ENCODE measurements at regions not wholly inside any gene's neighbourhood (a gene's known extent, or its start where the extent isn't known, plus 50 kb on each side); places are given as distances from the start of the nearest gene placed in this dataset.

DNA sequence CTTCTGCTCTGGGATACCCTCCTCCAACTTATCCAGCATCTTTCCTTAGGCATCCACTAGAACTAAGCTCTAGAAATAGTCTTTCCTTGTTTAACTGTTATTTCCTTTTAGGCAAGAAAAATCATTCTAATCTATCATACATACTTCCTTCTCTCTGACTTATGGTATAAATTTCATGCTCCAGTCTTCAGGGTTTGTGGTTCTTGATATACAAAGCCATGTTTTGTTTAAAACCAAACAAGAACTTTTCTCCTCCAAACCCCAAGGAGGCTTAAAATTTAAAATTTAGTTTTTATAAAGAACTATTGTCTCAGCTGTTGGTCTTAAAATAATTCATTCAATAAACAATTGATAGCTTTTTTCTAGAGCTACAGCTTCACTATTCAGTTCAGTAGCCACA lies 77.2 kb downstream of the CD164 start:
- TF ChIP-seq CTCF (IDR thresholded peaks at IDR 0.05; ENCODE audit: insufficient read depth, low read depth, low read length) = no peak
- DNase-seq (ENCODE audit: low read depth) = no peak

DNA sequence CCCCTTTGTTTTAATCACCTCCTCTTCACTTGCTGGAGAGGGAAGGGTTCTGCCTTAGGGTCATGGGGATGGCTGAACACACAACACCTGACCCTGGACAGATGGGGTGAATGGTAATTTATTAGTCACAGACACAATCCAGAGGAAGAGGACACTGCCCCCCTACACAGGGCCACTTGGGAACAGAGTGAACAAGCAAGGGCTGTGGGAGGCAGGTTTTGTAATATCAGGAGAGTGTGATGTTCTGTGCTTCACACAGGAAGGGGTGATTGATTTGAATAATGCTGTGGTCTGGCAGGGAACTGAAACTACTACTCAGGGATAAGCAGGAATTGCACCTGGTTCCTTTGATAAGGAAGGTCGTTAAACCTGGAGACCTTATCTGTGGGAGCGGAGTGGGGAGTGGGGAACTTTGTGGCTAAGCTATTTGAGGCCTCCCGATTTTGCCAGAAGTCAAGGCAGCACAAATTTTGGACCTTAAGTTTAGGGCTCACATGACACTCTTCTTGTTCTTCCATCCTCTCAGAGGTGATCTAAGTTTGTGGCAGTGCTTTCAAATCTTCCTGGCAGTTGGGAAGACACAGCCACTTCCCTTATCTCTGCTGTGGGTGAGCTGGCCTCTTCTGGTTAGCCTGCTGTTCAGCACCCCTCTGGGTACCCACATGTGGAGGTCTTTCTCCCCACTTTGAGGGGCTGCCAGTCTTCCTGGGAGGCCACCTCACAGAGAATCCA lies 77.8 kb downstream of the CD164 start:
- peak; percentile 23 for DNase-seq (ENCODE audit: low read depth)
- TF ChIP-seq CTCF (IDR thresholded peaks at IDR 0.05; ENCODE audit: insufficient read depth, low read depth, low read length) = no peak
- H3K4me3 ChIP-seq (ENCODE audit: low read depth, low read length) = no peak overlapping the region

More for the DNA sequence above, 77.2 kb downstream of the CD164 start:
- H3K4me3 ChIP-seq (ENCODE audit: low read depth, low read length) = no peak overlapping the region

- no peak overlapping the region for H3K4me3 ChIP-seq (ENCODE audit: low read depth, low read length)
- peak; percentile 16 for DNase-seq (ENCODE audit: low read depth)
- no peak for TF ChIP-seq CTCF (IDR thresholded peaks at IDR 0.05; ENCODE audit: insufficient read depth, low read depth, low read length)
Observed at GRCh38 chr6:109303640-109304283, 78.5 kb downstream of the CD164 start.

DNA sequence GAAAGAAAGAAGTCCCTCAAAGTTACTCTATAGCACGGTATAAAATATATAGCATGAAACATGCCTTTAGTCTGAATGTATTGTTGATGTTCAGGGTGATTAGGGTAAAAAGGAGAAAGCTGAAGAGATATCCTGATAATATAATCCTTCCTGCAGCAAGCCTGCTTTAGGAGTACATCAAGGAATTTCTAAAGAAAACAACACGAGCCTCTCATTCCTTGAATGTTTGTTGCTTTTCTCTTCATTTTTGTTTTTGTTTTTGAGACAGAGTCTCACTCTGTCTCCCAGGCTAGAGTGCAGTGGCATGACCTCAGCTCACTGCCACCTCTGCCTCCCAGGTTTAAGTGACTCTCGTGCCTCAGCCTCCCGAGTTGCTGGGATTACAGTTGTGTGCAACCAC lies 79.1 kb downstream of the CD164 start:
- TF ChIP-seq CTCF (IDR thresholded peaks at IDR 0.05; ENCODE audit: insufficient read depth, low read depth, low read length) = no peak
- H3K4me3 ChIP-seq (ENCODE audit: low read depth, low read length) = no peak overlapping the region
- no peak for DNase-seq (ENCODE audit: low read depth)

DNA sequence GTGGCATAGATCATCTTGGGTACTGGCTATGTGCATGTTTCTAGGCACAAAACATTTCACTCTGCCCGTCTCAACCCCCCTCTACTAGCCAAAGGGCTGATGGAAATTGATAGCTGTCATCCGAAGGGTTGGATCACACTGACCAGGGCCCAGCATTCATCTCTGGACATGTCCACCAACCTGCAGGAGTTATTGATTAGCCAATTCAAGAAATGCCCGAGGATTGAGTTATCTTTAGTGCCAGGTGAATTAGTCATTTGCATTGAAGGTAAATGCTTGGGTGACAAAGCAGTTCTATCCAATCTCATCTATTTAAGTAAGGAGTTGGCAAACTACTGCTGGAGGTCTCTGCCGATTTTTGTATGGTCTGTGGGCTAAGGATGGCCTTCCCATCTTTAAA lies 80.1 kb downstream of the CD164 start:
- H3K4me3 ChIP-seq (ENCODE audit: low read depth, low read length) = no peak overlapping the region
- no peak for DNase-seq (ENCODE audit: low read depth)
- TF ChIP-seq CTCF (IDR thresholded peaks at IDR 0.05; ENCODE audit: insufficient read depth, low read depth, low read length) = no peak

GRCh38 chr6:109301418-109301817 lies 80.8 kb downstream of the CD164 start:
- H3K4me3 ChIP-seq (ENCODE audit: low read depth, low read length) = no peak overlapping the region
- DNase-seq (ENCODE audit: low read depth) = no peak
- TF ChIP-seq CTCF (IDR thresholded peaks at IDR 0.05; ENCODE audit: insufficient read depth, low read depth, low read length) = no peak
